GM23248 (cell line): ENCODE measurements at regions not wholly inside any gene's neighbourhood (a gene's known extent, or its start where the extent isn't known, plus 50 kb on each side); places are given as distances from the start of the nearest gene placed in this dataset.

Source experiments
- DNase-seq: peaks from one replicate; pipeline ENCODE4 v3.0.0-alpha.2; 2015
- H2AFZ ChIP-seq: fragments of 200-600 bp; sonication (generic); 2 replicates; pipeline ENCODE4 v1.6.1; 2016; ENCODE audit warnings: antibody characterized with exemption
- H3F3A ChIP-seq: fragments of 200-600 bp; sonication (generic); 2 replicates; pipeline ENCODE4 v1.6.1; 2016; ENCODE audit warnings: mild to moderate bottlenecking, antibody characterized with exemption, mixed run types; ENCODE audit not compliant: insufficient read depth
- H3K27ac ChIP-seq: fragments of 200-600 bp; sonication (generic); 2 replicates; pipeline ENCODE4 v1.5.1; 2016; ENCODE audit warnings: mild to moderate bottlenecking
- H3K27me3 ChIP-seq: fragments of 200-600 bp; sonication (generic); replicated peaks from 2 replicates; pipeline ENCODE4 v1.6.1; 2016; ENCODE audit warnings: mild to moderate bottlenecking; ENCODE audit not compliant: insufficient read depth
- H3K36me3 ChIP-seq: fragments of 200-600 bp; sonication (generic); 2 replicates; pipeline ENCODE4 v1.6.1; 2016; ENCODE audit warnings: low read depth, mild to moderate bottlenecking
- H3K4me1 ChIP-seq: fragments of 200-600 bp; sonication (generic); 2 replicates; pipeline ENCODE4 v1.6.1; 2016; ENCODE audit warnings: mild to moderate bottlenecking; ENCODE audit not compliant: insufficient read depth
- H3K4me2 ChIP-seq: fragments of 200-600 bp; sonication (generic); one replicate; pipeline ENCODE4 v1.6.1; 2016; ENCODE audit warnings: mild to moderate bottlenecking; ENCODE audit not compliant: unreplicated experiment
- H3K4me3 ChIP-seq: fragments of 200-600 bp; sonication (generic); 2 replicates; pipeline ENCODE4 v1.5.1; 2016; ENCODE audit warnings: mild to moderate bottlenecking
- H3K79me2 ChIP-seq: fragments of 200-600 bp; sonication (generic); 2 replicates; pipeline ENCODE4 v1.6.1; 2016; ENCODE audit warnings: mild to moderate bottlenecking; ENCODE audit not compliant: insufficient read depth
- H3K9ac ChIP-seq: fragments of 200-600 bp; sonication (generic); 2 replicates; pipeline ENCODE4 v1.6.1; 2016; ENCODE audit warnings: mild to moderate bottlenecking
- H3K9me2 ChIP-seq: fragments of 200-600 bp; sonication (generic); 2 replicates; pipeline ENCODE4 v1.6.1; 2016; ENCODE audit warnings: mixed run types, mild to moderate bottlenecking, moderate library complexity; ENCODE audit not compliant: insufficient read depth
- H3K9me3 ChIP-seq: fragments of 200-600 bp; sonication (generic); one replicate; pipeline ENCODE4 v1.6.1; 2017; ENCODE audit warnings: low read depth
- H4K20me1 ChIP-seq: fragments of 200-600 bp; sonication (generic); 2 replicates; pipeline ENCODE4 v1.6.0; 2016; ENCODE audit not compliant: insufficient read depth
- EZH2 ChIP-seq: fragments of 200-600 bp; sonication (generic); IDR thresholded peaks from 2 replicates; pipeline ENCODE4 v1.6.1; 2018; ENCODE audit warnings: antibody characterized with exemption, mild to moderate bottlenecking; ENCODE audit not compliant: insufficient read depth, poor library complexity, severe bottlenecking
- EZH2phosphoT487 ChIP-seq: fragments of 200-600 bp; sonication (generic); IDR thresholded peaks from 2 replicates; pipeline ENCODE4 v1.6.1; 2018; ENCODE audit warnings: antibody characterized with exemption, moderate library complexity, mild to moderate bottlenecking, low read depth; ENCODE audit not compliant: insufficient read depth
- WGBS, 2 experiments: methylation state at CpG; one replicate each; pipeline ENCODE4 v1.1.6; 2015 to 2017; ENCODE audit warnings: low lambda C conversion rate in 2 of 2, low coverage in 1 of 2; ENCODE audit errors: missing lambda C conversion rate in 2 of 2; 5-methylcytosine and 5-hydroxymethylcytosine counted together
- in situ Hi-C: fragments of 300-500 bp; cut with MboI; formaldehyde crosslinking; loops from 2 replicates; pipeline ENCODE4 v1.15.0; 2020

GRCh38 chr9:135243201-135244190 is 156.0 kb downstream of the OLFM1 start:
- no peak for DNase-seq

GRCh38 chr9:135244271-135245221 is 157.1 kb downstream of the OLFM1 start:
- Histone ChIP-seq H3K36me3 (no peaks in the 10 kb centered on the region), H3K9ac (no peak overlapping the region), H3K4me2 (no peak overlapping the region), H3F3A (no peaks in the 10 kb centered on the region), H3K9me3 (no peaks in the 10 kb centered on the region), H3K27me3 (peaks cover 24% of the 10 kb centered on the region), H3K4me1 (no peaks in the 10 kb centered on the region), H3K27ac (no peak overlapping the region), H4K20me1 (no peaks in the 10 kb centered on the region), H3K79me2 (no peaks in the 10 kb centered on the region), H3K9me2 (no peaks in the 10 kb centered on the region), H2AFZ (no peak overlapping the region), H3K4me3 (no peak overlapping the region)
- DNase-seq = no peak
- WGBS, 2 experiments = 71 to 78% methylated on average over 39 to 42 of the region's 42 CpGs
- no peak for TF ChIP-seq EZH2
- in situ Hi-C loops = no loop called here

More at GRCh38 chr9:135243201-135244190, 156.0 kb downstream of the OLFM1 start:
- Histone ChIP-seq H3K4me3 (no peak overlapping the region), H3K9me2 (no peaks in the 10 kb centered on the region), H3K79me2 (no peaks in the 10 kb centered on the region), H3K4me2 (no peak overlapping the region), H3K9me3 (no peaks in the 10 kb centered on the region), H2AFZ (no peak overlapping the region), H3K36me3 (no peaks in the 10 kb centered on the region), H3K4me1 (no peaks in the 10 kb centered on the region), H3K27me3 (peaks cover 24% of the 10 kb centered on the region), H3K27ac (no peak overlapping the region), H4K20me1 (no peaks in the 10 kb centered on the region), H3K9ac (no peak overlapping the region), H3F3A (no peaks in the 10 kb centered on the region)
- in situ Hi-C loops = no loop called here
- WGBS, 2 experiments = 44 to 45% methylated on average over 30 to 31 of the region's 31 CpGs
- TF ChIP-seq EZH2 (no peak), EZH2phosphoT487 (no peak)

DNA sequence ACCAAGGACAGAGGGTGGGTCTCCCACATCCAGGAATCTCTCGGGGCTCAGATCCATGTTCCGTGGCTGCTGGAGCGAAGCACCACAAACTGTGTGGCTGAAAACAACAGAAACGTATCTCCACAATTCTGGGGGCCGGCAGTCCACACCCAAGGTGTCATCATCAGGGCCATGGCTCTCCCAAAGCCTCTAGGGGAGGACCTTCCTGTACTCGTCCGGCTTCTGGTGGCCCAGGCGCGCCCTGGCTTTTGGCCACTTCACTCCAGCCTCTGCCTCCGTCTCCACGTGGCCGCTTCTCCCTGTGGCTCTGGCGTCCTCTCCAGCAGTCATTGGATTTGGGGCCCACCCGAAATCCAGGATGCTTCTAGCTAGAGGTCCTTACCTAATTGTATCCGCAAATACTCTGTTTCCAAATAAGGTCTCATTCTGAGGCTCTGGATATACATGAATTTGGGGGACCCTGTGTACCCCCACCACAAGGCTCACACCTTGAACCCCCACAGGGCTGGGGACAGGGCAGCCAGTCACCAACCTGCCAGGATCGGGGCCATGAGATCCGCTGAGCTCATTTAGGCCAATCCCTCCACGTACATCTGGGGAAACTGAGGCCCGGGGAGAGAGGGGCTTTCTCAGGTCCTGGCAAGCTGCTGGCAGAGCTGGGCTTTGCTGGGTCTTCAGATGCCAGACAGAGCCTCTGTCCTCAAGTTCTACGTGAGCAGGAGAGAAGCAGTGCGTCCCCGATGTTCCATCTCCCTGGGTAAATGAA is 158.2 kb downstream of the OLFM1 start:
- DNase-seq = no peak
- Histone ChIP-seq H2AFZ (no peak overlapping the region), H3K9ac (no peak overlapping the region), H4K20me1 (no peaks in the 10 kb centered on the region), H3K27me3 (peaks cover 24% of the 10 kb centered on the region), H3K9me3 (no peaks in the 10 kb centered on the region), H3K4me2 (no peak overlapping the region), H3F3A (no peaks in the 10 kb centered on the region), H3K9me2 (no peaks in the 10 kb centered on the region), H3K36me3 (no peaks in the 10 kb centered on the region), H3K79me2 (no peaks in the 10 kb centered on the region), H3K27ac (no peak overlapping the region), H3K4me3 (no peak overlapping the region), H3K4me1 (no peaks in the 10 kb centered on the region)
- WGBS, 2 experiments = 54% methylated on average over 22 of the region's 22 CpGs
- TF ChIP-seq EZH2 (no peak), EZH2phosphoT487 (no peak)
- in situ Hi-C loops = no loop called here
